ENCODE measurements at regions not wholly inside any gene's neighbourhood (a gene's known extent, or its start where the extent isn't known, plus 50 kb on each side); places are given as distances from the start of the nearest gene placed in this dataset.
A peak's percentile ranks its signal among the peaks of the same experiment; 100 is the strongest.

DNA sequence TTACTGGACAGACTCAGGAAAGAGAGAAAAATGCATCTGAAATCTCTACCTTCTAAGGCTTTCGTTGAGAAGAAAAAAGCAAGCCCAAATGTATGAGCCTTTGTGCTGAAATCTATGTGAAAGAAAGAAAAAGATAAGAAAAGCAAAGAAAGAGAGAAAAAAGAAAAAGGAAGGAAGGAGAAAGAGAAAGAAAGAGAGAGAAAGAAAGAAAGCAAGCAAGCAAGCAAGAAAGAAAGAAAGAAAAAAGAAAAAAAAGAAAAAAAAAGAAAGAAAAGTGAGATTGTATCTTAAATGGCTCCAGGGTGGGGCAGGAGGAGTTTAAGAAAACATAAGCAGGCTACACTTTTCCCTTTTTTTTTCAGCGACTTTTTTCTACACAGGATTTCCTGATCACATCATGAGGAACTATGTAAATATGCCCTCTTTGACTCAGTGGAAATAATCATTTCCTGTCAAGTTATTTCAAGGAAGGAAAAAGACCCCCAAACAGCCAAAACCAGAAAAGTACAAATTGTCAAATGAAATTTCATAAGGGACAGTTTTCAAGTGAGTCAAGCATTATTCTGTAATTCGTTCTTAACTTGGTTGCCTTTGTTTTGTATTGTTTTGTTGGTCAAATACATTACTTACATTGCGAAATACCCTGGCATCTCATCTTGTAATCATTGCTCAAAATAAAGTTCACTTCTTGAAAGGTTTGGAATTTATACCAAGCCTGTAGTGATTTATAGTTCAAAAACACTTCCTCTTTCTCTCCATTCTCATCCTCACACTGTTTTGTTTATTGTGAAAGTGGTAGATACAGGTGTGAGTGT, 79.5 kb upstream of the RNF217 start:
- Histone ChIP-seq H3K27ac (no peak overlapping the region), H3K36me3 (no peaks in the 10 kb centered on the region), H3K4me1 (peaks cover 0 to 14% (median 6%) of the 10 kb centered on the region in 3 donors), H3K4me3 (no peak overlapping the region), H3K27me3 (no peaks in the 10 kb centered on the region), H3K9me3 (no peaks in the 10 kb centered on the region)
- TF ChIP-seq POLR2AphosphoS5 (IDR thresholded peaks at IDR 0.05) (peak; percentile 29), POLR2A (IDR thresholded peaks at IDR 0.05) (no peak)
- TF ChIP-seq, protein P1, sequence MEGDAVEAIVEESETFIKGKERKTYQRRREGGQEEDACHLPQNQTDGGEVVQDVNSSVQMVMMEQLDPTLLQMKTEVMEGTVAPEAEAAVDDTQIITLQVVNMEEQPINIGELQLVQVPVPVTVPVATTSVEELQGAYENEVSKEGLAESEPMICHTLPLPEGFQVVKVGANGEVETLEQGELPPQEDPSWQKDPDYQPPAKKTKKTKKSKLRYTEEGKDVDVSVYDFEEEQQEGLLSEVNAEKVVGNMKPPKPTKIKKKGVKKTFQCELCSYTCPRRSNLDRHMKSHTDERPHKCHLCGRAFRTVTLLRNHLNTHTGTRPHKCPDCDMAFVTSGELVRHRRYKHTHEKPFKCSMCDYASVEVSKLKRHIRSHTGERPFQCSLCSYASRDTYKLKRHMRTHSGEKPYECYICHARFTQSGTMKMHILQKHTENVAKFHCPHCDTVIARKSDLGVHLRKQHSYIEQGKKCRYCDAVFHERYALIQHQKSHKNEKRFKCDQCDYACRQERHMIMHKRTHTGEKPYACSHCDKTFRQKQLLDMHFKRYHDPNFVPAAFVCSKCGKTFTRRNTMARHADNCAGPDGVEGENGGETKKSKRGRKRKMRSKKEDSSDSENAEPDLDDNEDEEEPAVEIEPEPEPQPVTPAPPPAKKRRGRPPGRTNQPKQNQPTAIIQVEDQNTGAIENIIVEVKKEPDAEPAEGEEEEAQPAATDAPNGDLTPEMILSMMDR (IDR thresholded peaks at IDR 0.05) = no peak
- 36 to 53% methylated on average over 3 to 4 of the region's 4 CpGs for WGBS, 2 donors (ENCODE audit: low coverage in 1 of 2)
- peak; percentile 26 for ATAC-seq

DNA sequence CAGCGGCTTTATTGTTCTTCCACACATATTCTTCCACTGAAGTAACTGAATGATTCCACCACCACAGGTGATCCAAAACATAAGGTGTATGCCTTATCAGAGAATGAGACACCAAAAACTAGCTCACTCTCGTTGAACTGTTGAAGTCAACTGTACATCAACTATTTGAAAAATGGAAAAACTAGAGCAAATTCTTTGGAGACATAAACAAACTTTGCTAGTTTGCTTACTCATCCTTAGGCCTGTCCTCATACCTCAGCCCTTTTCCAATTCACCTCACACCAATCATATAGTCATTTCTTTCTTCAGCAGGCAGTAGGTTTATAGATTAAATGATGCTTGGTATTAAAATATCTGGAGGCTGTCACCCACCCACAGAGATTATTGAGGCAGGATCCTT, 77.1 kb upstream of the RNF217 start:
- H3K9me3 ChIP-seq = no peaks in the 10 kb centered on the region
- 64 to 67% methylated on average over 2 of the region's 2 CpGs for whole genome bisulfite sequencing, 2 donors (ENCODE audit: low coverage in 1 of 2)
- H3K4me1 ChIP-seq = peaks cover 0 to 25% (median 6%) of the 10 kb centered on the region in 3 donors
- no peak overlapping the region for H3K27ac ChIP-seq
- TF ChIP-seq POLR2AphosphoS5 (IDR thresholded peaks at IDR 0.05) (no peak), POLR2A (IDR thresholded peaks at IDR 0.05) (no peak), EP300 (IDR thresholded peaks at IDR 0.05) (no peak)
- TF ChIP-seq, protein P1 (IDR thresholded peaks at IDR 0.05) = no peak
- ATAC-seq = no peak
- no peaks in the 10 kb centered on the region for H3K36me3 ChIP-seq
- no peaks in the 10 kb centered on the region for H3K27me3 ChIP-seq
- H3K4me3 ChIP-seq = no peak overlapping the region

DNA sequence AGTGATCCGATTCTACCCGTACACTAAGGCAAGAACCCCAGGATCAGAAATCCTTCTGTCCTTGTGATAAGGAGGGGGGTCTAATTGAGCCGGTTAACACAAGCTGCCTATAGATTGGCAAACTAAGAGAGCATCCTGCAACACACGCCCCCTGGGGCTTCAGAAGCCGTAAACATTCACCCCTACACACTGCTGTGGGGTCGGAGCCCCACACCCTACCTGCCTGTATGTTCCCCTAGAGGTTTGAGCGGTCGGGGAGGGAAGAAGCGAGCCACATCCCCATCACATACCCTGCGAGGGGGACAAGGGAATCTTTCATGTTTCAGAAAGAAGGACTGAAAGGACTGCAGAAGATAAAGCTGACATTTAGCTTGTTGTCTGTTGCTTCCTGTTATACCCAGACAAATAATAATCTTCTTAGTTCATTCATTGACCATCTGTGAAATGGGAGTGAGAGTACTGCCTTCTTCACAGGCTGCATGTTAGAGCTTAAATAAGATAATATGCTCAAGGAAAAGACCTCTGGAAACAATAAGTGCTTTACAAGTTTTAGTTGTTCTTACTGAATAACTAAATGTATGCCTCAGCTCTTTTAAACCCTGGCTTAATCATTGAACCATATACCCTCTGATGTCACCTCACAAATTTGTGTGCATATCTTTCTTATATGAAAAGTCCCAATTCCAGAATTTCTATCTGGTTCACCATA, 74.2 kb upstream of the RNF217 start:
- H3K9me3 ChIP-seq = no peaks in the 10 kb centered on the region
- 87 to 94% methylated on average over 7 to 8 of the region's 10 CpGs for WGBS, 2 donors (ENCODE audit: low coverage in 1 of 2)

DNA sequence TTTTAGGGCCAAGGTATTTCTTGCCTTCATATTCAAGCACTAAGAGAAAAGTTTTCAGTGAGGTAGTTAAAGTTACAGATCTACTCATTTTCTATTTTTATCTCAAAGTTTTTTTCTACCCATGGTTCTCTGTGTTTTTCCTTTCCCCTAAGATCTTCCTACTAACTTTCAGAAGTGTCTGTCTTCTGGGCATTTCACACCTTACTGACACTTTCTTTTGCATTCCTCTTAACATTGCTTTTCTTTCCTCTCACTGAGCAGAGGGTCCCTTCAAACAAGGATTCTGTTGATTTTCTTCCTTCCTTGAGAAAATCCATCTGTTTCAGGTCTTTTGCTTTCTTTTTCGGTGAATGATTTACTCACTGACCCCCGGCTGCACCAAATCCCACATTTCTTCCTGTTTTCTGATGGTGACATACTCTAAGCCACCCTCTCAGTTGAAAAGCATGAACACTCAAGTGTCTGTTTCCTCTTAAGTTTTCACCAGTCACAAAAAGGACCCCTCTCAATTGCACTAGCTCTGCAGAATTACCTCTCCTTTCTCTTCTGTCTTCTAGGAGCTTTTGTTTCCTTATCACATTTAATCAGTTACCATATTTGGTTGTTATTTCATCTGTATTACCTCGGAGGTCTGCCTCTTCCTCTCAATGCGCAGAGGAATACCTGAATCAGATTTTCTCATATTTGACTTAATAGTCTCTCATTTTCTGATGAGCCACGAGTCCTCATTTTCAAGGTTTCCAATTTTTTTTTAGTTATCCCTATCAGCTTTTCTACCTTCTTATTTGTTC, 73.5 kb upstream of the RNF217 start:
- H3K4me1 ChIP-seq = peaks cover 0 to 12% (median 0%) of the 10 kb centered on the region in 3 donors
- H3K4me3 ChIP-seq = no peak overlapping the region
- no peak for ATAC-seq
- no peak overlapping the region for H3K27ac ChIP-seq
- no peaks in the 10 kb centered on the region for H3K27me3 ChIP-seq
- no peaks in the 10 kb centered on the region for H3K9me3 ChIP-seq
- H3K36me3 ChIP-seq = no peaks in the 10 kb centered on the region
- WGBS, 2 donors (ENCODE audit: low coverage in 1 of 2) = 34 to 76% methylated on average over 4 to 5 of the region's 5 CpGs
- TF ChIP-seq POLR2A (IDR thresholded peaks at IDR 0.05) = no peak
- TF ChIP-seq, protein P1 (IDR thresholded peaks at IDR 0.05) = no peak
- TF ChIP-seq POLR2AphosphoS5 (IDR thresholded peaks at IDR 0.05) = no peak
- TF ChIP-seq EP300 (IDR thresholded peaks at IDR 0.05) = no peak

More for the DNA sequence above, 74.2 kb upstream of the RNF217 start:
- H3K36me3 ChIP-seq = no peaks in the 10 kb centered on the region
- TF ChIP-seq POLR2A (IDR thresholded peaks at IDR 0.05) (no peak), EP300 (IDR thresholded peaks at IDR 0.05) (no peak), POLR2AphosphoS5 (IDR thresholded peaks at IDR 0.05) (no peak)
- TF ChIP-seq, protein P1 (IDR thresholded peaks at IDR 0.05) = no peak
- H3K27ac ChIP-seq = no peak overlapping the region
- no peaks in the 10 kb centered on the region for H3K27me3 ChIP-seq
- ATAC-seq = no peak
- no peak overlapping the region for H3K4me3 ChIP-seq
- peaks cover 0 to 12% (median 3%) of the 10 kb centered on the region in 3 donors for H3K4me1 ChIP-seq

All from gastroesophageal sphincter (tissue), 4 donors.